Keratinocyte (primary cell): ENCODE measurements at regions not wholly inside any gene's neighbourhood (a gene's known extent, or its start where the extent isn't known, plus 50 kb on each side); places are given as distances from the start of the nearest gene placed in this dataset.

Experiments used
- DNase-seq: peaks from one replicate; pipeline ENCODE4 v3.0.0-alpha.2; 2011; ENCODE audit warnings: low read depth, missing footprints, low spot score
- FAIRE-seq: peaks from 2 replicates; lab custom pipeline; 2011; peaks lifted over from hg19 to GRCh38; lab: Jason Lieb, UNC
- H2AFZ ChIP-seq: 2 replicates; pipeline ENCODE4 v1.6.0; 2012; ENCODE audit warnings: low read length, control low read depth, inconsistent platforms; ENCODE audit not compliant: control insufficient read depth
- H3K27ac ChIP-seq: 2 replicates; pipeline ENCODE4 v1.5.1; 2011; ENCODE audit warnings: low read length; ENCODE audit not compliant: control insufficient read depth, insufficient read depth
- H3K27me3 ChIP-seq: 3 replicates; pipeline ENCODE4 v1.6.0; 2011; ENCODE audit warnings: low read length; ENCODE audit not compliant: control insufficient read depth, insufficient read depth; ENCODE audit errors: extremely low read depth
- H3K36me3 ChIP-seq, 2 experiments: 2 replicates in 1 of 2; 3 replicates in 1 of 2; pipeline ENCODE4 v1.5.1; 2011; ENCODE audit warnings: low read length in 2 of 2, mild to moderate bottlenecking in 1 of 2; ENCODE audit not compliant: control insufficient read depth in 2 of 2, insufficient read depth in 2 of 2; ENCODE audit errors: extremely low read depth in 1 of 2
- H3K4me1 ChIP-seq: 3 replicates; pipeline ENCODE4 v1.5.1; 2011; ENCODE audit warnings: low read length; ENCODE audit not compliant: control insufficient read depth, insufficient read depth; ENCODE audit errors: extremely low read depth
- H3K4me2 ChIP-seq: 3 replicates; pipeline ENCODE4 v1.6.0; 2011; ENCODE audit warnings: low read depth, low read length; ENCODE audit not compliant: control insufficient read depth, insufficient read depth; ENCODE audit errors: extremely low read depth
- H3K4me3 ChIP-seq, 3 experiments: fragments of 200-600 bp in 1 of 3; sonication (generic) in 1 of 3; 2 replicates in 2 of 3; 3 replicates in 1 of 3; pipeline ENCODE4 v1.5.1; 2011 to 2016; ENCODE audit warnings: low read length in 3 of 3, mild to moderate bottlenecking in 3 of 3, control low read depth in 2 of 3, inconsistent platforms in 1 of 3, low read depth in 1 of 3, mixed read lengths in 1 of 3, mixed run types in 1 of 3, moderate library complexity in 1 of 3; ENCODE audit not compliant: control insufficient read depth in 2 of 3, insufficient read depth in 2 of 3; ENCODE audit errors: extremely low read depth in 1 of 3
- H3K79me2 ChIP-seq: 2 replicates; pipeline ENCODE4 v1.6.0; 2012; ENCODE audit warnings: low read length; ENCODE audit not compliant: control insufficient read depth, insufficient read depth
- H3K9ac ChIP-seq: 3 replicates; pipeline ENCODE4 v1.6.0; 2011; ENCODE audit warnings: low read length; ENCODE audit not compliant: control insufficient read depth, insufficient read depth; ENCODE audit errors: extremely low read depth
- H3K9me1 ChIP-seq: 3 replicates; pipeline ENCODE4 v1.6.0; 2011; ENCODE audit warnings: low read length; ENCODE audit not compliant: control insufficient read depth, insufficient read depth; ENCODE audit errors: extremely low read depth
- H3K9me3 ChIP-seq: 2 replicates; pipeline ENCODE4 v1.5.1; 2012; ENCODE audit warnings: low read depth, low read length; ENCODE audit not compliant: control insufficient read depth
- H4K20me1 ChIP-seq: 3 replicates; pipeline ENCODE4 v1.6.0; 2011; ENCODE audit warnings: low read length; ENCODE audit not compliant: control insufficient read depth, insufficient read depth; ENCODE audit errors: extremely low read depth
- CTCF ChIP-seq, 3 experiments: IDR thresholded peaks in 1 of 3; conservative IDR thresholded peaks in 1 of 3; optimal IDR thresholded peaks in 1 of 3; 2 replicates in 2 of 3; 3 replicates in 1 of 3; pipeline versions ENCODE3 to v1.5.1; 2011; ENCODE audit warnings: low read length in 3 of 3, mild to moderate bottlenecking in 3 of 3, moderate library complexity in 2 of 3, control low read depth in 1 of 3, inconsistent platforms in 1 of 3; ENCODE audit not compliant: insufficient read depth in 2 of 3; ENCODE audit errors: extremely low read depth in 1 of 3
- EZH2 ChIP-seq: IDR thresholded peaks from one replicate; pipeline ENCODE4 v1.6.1; 2012; ENCODE audit warnings: inconsistent platforms, mild to moderate bottlenecking, low read length, moderate library complexity
- dilution Hi-C: fragments of 300-500 bp; cut with MboI; formaldehyde crosslinking; loops from one replicate; pipeline ENCODE4 v1.7.0; 2020; ENCODE audit warnings: low sequenced_read_pairs; ENCODE audit not compliant: extremely low pct_ligation_motif_present

- no peak overlapping the region for H2AFZ ChIP-seq
- DNase-seq = peak; percentile 11
- no peak overlapping the region for H3K4me3 ChIP-seq
- no peaks in the 10 kb centered on the region for H4K20me1 ChIP-seq
- no peaks in the 10 kb centered on the region for H3K27me3 ChIP-seq
- H3K27ac ChIP-seq = no peak overlapping the region
- H3K36me3 ChIP-seq = no peaks in the 10 kb centered on the region
- TF ChIP-seq EZH2 = no peak
- peak in 2 of 3 experiments; percentile 22 to 33 for TF ChIP-seq CTCF (optimal IDR thresholded peaks at IDR 0.05 in 1 of 3, IDR thresholded peaks at IDR 0.05 in 1 of 3, conservative IDR thresholded peaks at IDR 0.05 in 1 of 3; ENCODE audit: extremely low read depth in 1 of 3, insufficient read depth in 2 of 3, low read length in 3 of 3)
- peaks cover 13% of the 10 kb centered on the region for H3K4me1 ChIP-seq
- no peaks in the 10 kb centered on the region for H3K9me3 ChIP-seq
- FAIRE-seq = no peak
- H3K4me2 ChIP-seq = no peak overlapping the region
- dilution Hi-C loops = no loop called here
- H3K9me1 ChIP-seq = no peaks in the 10 kb centered on the region
- no peak overlapping the region for H3K9ac ChIP-seq
- no peaks in the 10 kb centered on the region for H3K79me2 ChIP-seq
These were observed 1421.2 kb upstream of the RAG2 start for GRCh38 chr11:38019072-38019775.

- Histone ChIP-seq H3K27ac (no peak overlapping the region), H3K9me3 (no peaks in the 10 kb centered on the region), H3K9ac (no peak overlapping the region), H3K9me1 (no peaks in the 10 kb centered on the region), H3K4me3 (no peak overlapping the region), H3K27me3 (no peaks in the 10 kb centered on the region), H3K36me3 (no peaks in the 10 kb centered on the region), H2AFZ (no peak overlapping the region), H4K20me1 (no peaks in the 10 kb centered on the region), H3K4me1 (peaks cover 8% of the 10 kb centered on the region), H3K79me2 (no peaks in the 10 kb centered on the region), H3K4me2 (no peak overlapping the region)
- no peak for FAIRE-seq
- dilution Hi-C loops = no loop called here
- DNase-seq = no peak
- TF ChIP-seq CTCF (optimal IDR thresholded peaks at IDR 0.05 in 1 of 3, IDR thresholded peaks at IDR 0.05 in 1 of 3, conservative IDR thresholded peaks at IDR 0.05 in 1 of 3; ENCODE audit: extremely low read depth in 1 of 3, insufficient read depth in 2 of 3, low read length in 3 of 3) (no peak), EZH2 (no peak)
These were observed 1416.4 kb upstream of the RAG2 start for GRCh38 chr11:38014405-38014804.
